ENCODE measurements at regions not wholly inside any gene's neighbourhood (a gene's known extent, or its start where the extent isn't known, plus 50 kb on each side); places are given as distances from the start of the nearest gene placed in this dataset.

DNA sequence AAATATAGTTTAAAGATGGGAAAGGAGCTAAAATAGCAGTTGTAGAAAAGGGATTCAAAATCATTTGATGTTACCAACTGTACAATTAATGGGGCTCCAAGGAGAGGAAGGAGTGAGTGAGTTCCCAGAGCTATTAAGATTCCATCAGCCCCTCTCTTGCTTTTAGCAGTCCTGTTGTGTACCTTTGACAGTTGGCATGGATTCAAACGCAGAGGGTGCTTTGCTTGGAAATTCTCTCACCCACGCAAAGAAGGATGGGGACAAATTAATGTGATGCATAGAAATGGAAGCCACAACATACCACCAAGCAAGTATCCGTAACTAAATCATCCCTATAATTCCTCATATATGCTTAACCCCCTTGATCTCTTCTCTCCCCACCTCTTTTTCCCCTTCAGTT is 461.3 kb downstream of the EBF1 start:
- H3K9me3 ChIP-seq (ENCODE audit: control insufficient read depth, low read depth, low read length) = no peaks in the 10 kb centered on the region

GRCh38 chr5:158637039-158637438 is 462.7 kb downstream of the EBF1 start:
- DNase-seq (ENCODE audit: low read depth, low spot score) = no peak
- dilution Hi-C loops (cut with MboI; ENCODE audit: extremely low pct_ligation_motif_present, low sequenced_read_pairs) = no loop called here

More for the DNA sequence above, 461.3 kb downstream of the EBF1 start:
- Histone ChIP-seq H3K9me1 (ENCODE audit: control insufficient read depth, extremely low read depth, insufficient read depth, low read length) (no peaks in the 10 kb centered on the region), H3K27ac (ENCODE audit: control insufficient read depth, insufficient read depth, low read length) (no peak overlapping the region), H3K4me3 (ENCODE audit: control insufficient read depth in 2 of 3, extremely low read depth in 1 of 3, insufficient read depth in 2 of 3, low read depth in 1 of 3, low read length in 3 of 3) (no peak overlapping the region), H3K36me3 (ENCODE audit: control insufficient read depth in 2 of 2, extremely low read depth in 1 of 2, insufficient read depth in 2 of 2, low read length in 2 of 2) (no peaks in the 10 kb centered on the region), H3K4me2 (ENCODE audit: control insufficient read depth, extremely low read depth, insufficient read depth, low read depth, low read length) (no peak overlapping the region), H3K9ac (ENCODE audit: control insufficient read depth, extremely low read depth, insufficient read depth, low read length) (no peak overlapping the region), H3K27me3 (ENCODE audit: control insufficient read depth, extremely low read depth, insufficient read depth, low read length) (no peaks in the 10 kb centered on the region), H3K4me1 (ENCODE audit: control insufficient read depth, extremely low read depth, insufficient read depth, low read length) (no peaks in the 10 kb centered on the region), H2AFZ (ENCODE audit: control insufficient read depth, low read length) (no peak overlapping the region), H3K79me2 (ENCODE audit: control insufficient read depth, insufficient read depth, low read length) (no peaks in the 10 kb centered on the region), H4K20me1 (ENCODE audit: control insufficient read depth, extremely low read depth, insufficient read depth, low read length) (no peaks in the 10 kb centered on the region)
- dilution Hi-C loops (cut with MboI; ENCODE audit: extremely low pct_ligation_motif_present, low sequenced_read_pairs) = no loop called here
- no peak for FAIRE-seq
- no peak for DNase-seq (ENCODE audit: low read depth, low spot score)
- no peak for TF ChIP-seq CTCF (optimal IDR thresholded peaks at IDR 0.05 in 1 of 3, IDR thresholded peaks at IDR 0.05 in 1 of 3, conservative IDR thresholded peaks at IDR 0.05 in 1 of 3; ENCODE audit: extremely low read depth in 1 of 3, insufficient read depth in 2 of 3, low read length in 3 of 3)
- TF ChIP-seq EZH2 (IDR thresholded peaks at IDR 0.05; ENCODE audit: low read length) = no peak

More at GRCh38 chr5:158637039-158637438, 462.7 kb downstream of the EBF1 start:
- no peak for FAIRE-seq
- no peak overlapping the region for H3K27ac ChIP-seq (ENCODE audit: control insufficient read depth, insufficient read depth, low read length)
- no peaks in the 10 kb centered on the region for H4K20me1 ChIP-seq (ENCODE audit: control insufficient read depth, extremely low read depth, insufficient read depth, low read length)
- TF ChIP-seq CTCF (optimal IDR thresholded peaks at IDR 0.05 in 1 of 3, IDR thresholded peaks at IDR 0.05 in 1 of 3, conservative IDR thresholded peaks at IDR 0.05 in 1 of 3; ENCODE audit: extremely low read depth in 1 of 3, insufficient read depth in 2 of 3, low read length in 3 of 3) (no peak), EZH2 (IDR thresholded peaks at IDR 0.05; ENCODE audit: low read length) (no peak)
- H3K79me2 ChIP-seq (ENCODE audit: control insufficient read depth, insufficient read depth, low read length) = no peaks in the 10 kb centered on the region
- no peak overlapping the region for H3K4me3 ChIP-seq (ENCODE audit: control insufficient read depth in 2 of 3, extremely low read depth in 1 of 3, insufficient read depth in 2 of 3, low read depth in 1 of 3, low read length in 3 of 3)
- H3K4me1 ChIP-seq (ENCODE audit: control insufficient read depth, extremely low read depth, insufficient read depth, low read length) = no peaks in the 10 kb centered on the region
- no peak overlapping the region for H3K4me2 ChIP-seq (ENCODE audit: control insufficient read depth, extremely low read depth, insufficient read depth, low read depth, low read length)
- no peaks in the 10 kb centered on the region for H3K36me3 ChIP-seq (ENCODE audit: control insufficient read depth in 2 of 2, extremely low read depth in 1 of 2, insufficient read depth in 2 of 2, low read length in 2 of 2)
- no peaks in the 10 kb centered on the region for H3K27me3 ChIP-seq (ENCODE audit: control insufficient read depth, extremely low read depth, insufficient read depth, low read length)
- no peak overlapping the region for H2AFZ ChIP-seq (ENCODE audit: control insufficient read depth, low read length)
- no peak overlapping the region for H3K9ac ChIP-seq (ENCODE audit: control insufficient read depth, extremely low read depth, insufficient read depth, low read length)
- H3K9me3 ChIP-seq (ENCODE audit: control insufficient read depth, low read depth, low read length) = no peaks in the 10 kb centered on the region
- no peaks in the 10 kb centered on the region for H3K9me1 ChIP-seq (ENCODE audit: control insufficient read depth, extremely low read depth, insufficient read depth, low read length)

Measured in keratinocyte (primary cell).